ENCODE measurements at regions not wholly inside any gene's neighbourhood (a gene's known extent, or its start where the extent isn't known, plus 50 kb on each side); places are given as distances from the start of the nearest gene placed in this dataset.

- DNase-seq = no peak
These were observed 65.5 kb upstream of the PALMD start for GRCh38 chr1:99580451-99580850.

GRCh38 chr1:99587008-99587407, 58.9 kb upstream of the PALMD start:
- DNase-seq = no peak

GRCh38 chr1:99589186-99589636, 56.7 kb upstream of the PALMD start:
- no peak for DNase-seq

- DNase-seq = no peak
These were observed 55.2 kb upstream of the PALMD start for GRCh38 chr1:99590578-99591209.

GRCh38 chr1:99591886-99592285, 54.0 kb upstream of the PALMD start:
- no peak for DNase-seq

- DNase-seq = no peak
These were observed 51.7 kb upstream of the PALMD start for GRCh38 chr1:99594205-99594604.

GRCh38 chr1:99595041-99595440, 50.9 kb upstream of the PALMD start:
- DNase-seq = no peak

- DNase-seq = no peak
These were observed 50.5 kb upstream of the PALMD start for GRCh38 chr1:99595441-99595840.
